Tibial nerve (tissue), 4 donors: ENCODE measurements at regions not wholly inside any gene's neighbourhood (a gene's known extent, or its start where the extent isn't known, plus 50 kb on each side); places are given as distances from the start of the nearest gene placed in this dataset.

Experiments
- DNase-seq, 2 donors: peaks; one replicate each; pipeline ENCODE4 v3.0.0-alpha.2; 2019; ENCODE audit warnings: low spot score in 2 of 2
- H3K27ac ChIP-seq, 4 donors: fragments of 200-600 bp; sonication (generic) in 3 of 4; one replicate each; pipeline ENCODE4 v1.5.1; 2017 to 2019; ENCODE audit warnings: mild to moderate bottlenecking in 1 of 4
- H3K27me3 ChIP-seq, 2 donors: fragments of 200-600 bp; sonication (generic) in 1 of 2; one replicate each; pipeline versions ENCODE4 v1.5.1 to v1.6.0; 2017 to 2019
- H3K36me3 ChIP-seq, 3 donors: fragments of 200-600 bp; sonication (generic); one replicate each; pipeline ENCODE4 v1.5.1; 2018 to 2019
- H3K4me1 ChIP-seq, 4 donors: fragments of 200-600 bp; sonication (generic) in 3 of 4; one replicate each; pipeline ENCODE4 v1.5.1; 2017 to 2019
- H3K4me3 ChIP-seq, 4 donors: fragments of 200-600 bp; sonication (generic) in 3 of 4; one replicate each; pipeline ENCODE4 v1.5.1; 2017 to 2019; ENCODE audit warnings: mild to moderate bottlenecking in 1 of 4, moderate library complexity in 1 of 4
- H3K9me3 ChIP-seq, 4 donors: fragments of 200-600 bp; sonication (generic) in 3 of 4; one replicate each; pipeline ENCODE4 v1.5.1; 2017 to 2019
- EP300 ChIP-seq, 2 donors: sonication (generic); formaldehyde crosslinking; IDR thresholded peaks; one replicate each; pipeline ENCODE4 v1.6.1; 2017; ENCODE audit warnings: antibody characterized with exemption in 2 of 2, mild to moderate bottlenecking in 1 of 2
- POLR2A ChIP-seq, 2 donors: fragments of 450-650 bp; IDR thresholded peaks; one replicate each; pipeline ENCODE4 v1.6.1; 2017; ENCODE audit warnings: antibody characterized with exemption in 2 of 2, mild to moderate bottlenecking in 2 of 2, moderate library complexity in 2 of 2
- WGBS, 2 donors: methylation state at CpG; one replicate each; pipeline ENCODE4 v1.1.5; 2018; 5-methylcytosine and 5-hydroxymethylcytosine counted together
- TF ChIP-seq, protein P1 (sequence below), 5 experiments: fragments of 200-600 bp in 3 of 5; fragments of 450-650 bp in 2 of 5; sonication (generic) in 3 of 5; IDR thresholded peaks; one replicate each; pipeline ENCODE4 v1.5.1; 2016 to 2019; ENCODE audit warnings: antibody characterized with exemption in 5 of 5, mild to moderate bottlenecking in 3 of 5, moderate library complexity in 2 of 5

DNA sequence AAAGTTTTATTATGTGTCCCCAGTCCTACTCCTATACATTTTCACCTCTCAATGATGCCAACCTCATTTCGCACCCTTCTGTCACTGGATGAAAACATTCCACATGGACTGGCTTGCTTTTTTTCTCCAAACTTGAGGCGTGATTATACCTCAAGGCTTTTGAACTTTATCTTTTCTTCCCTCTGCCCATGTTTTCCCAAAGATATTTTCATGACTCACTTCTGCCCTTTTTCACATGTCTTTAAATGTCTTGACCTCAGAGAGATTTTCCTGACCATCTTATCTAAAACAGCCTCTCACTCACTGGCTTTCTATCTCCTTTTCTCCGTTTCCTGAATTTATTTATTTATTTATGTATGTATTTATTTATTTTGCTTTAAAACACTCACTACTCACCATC lies 659.0 kb downstream of the PTPRC start:
- Histone ChIP-seq H3K4me3 (no peak overlapping the region), H3K9me3 (no peaks in the 10 kb centered on the region), H3K27me3 (no peaks in the 10 kb centered on the region), H3K4me1 (no peaks in the 10 kb centered on the region), H3K36me3 (no peaks in the 10 kb centered on the region), H3K27ac (no peak overlapping the region)
- TF ChIP-seq POLR2A (IDR thresholded peaks at IDR 0.05) (no peak), EP300 (IDR thresholded peaks at IDR 0.05) (no peak)
- TF ChIP-seq, protein P1, sequence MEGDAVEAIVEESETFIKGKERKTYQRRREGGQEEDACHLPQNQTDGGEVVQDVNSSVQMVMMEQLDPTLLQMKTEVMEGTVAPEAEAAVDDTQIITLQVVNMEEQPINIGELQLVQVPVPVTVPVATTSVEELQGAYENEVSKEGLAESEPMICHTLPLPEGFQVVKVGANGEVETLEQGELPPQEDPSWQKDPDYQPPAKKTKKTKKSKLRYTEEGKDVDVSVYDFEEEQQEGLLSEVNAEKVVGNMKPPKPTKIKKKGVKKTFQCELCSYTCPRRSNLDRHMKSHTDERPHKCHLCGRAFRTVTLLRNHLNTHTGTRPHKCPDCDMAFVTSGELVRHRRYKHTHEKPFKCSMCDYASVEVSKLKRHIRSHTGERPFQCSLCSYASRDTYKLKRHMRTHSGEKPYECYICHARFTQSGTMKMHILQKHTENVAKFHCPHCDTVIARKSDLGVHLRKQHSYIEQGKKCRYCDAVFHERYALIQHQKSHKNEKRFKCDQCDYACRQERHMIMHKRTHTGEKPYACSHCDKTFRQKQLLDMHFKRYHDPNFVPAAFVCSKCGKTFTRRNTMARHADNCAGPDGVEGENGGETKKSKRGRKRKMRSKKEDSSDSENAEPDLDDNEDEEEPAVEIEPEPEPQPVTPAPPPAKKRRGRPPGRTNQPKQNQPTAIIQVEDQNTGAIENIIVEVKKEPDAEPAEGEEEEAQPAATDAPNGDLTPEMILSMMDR (IDR thresholded peaks at IDR 0.05), result no peak
- 82 to 87% methylated on average over 3 of the region's 3 CpGs for WGBS, 2 donors
- DNase-seq, result no peak

DNA sequence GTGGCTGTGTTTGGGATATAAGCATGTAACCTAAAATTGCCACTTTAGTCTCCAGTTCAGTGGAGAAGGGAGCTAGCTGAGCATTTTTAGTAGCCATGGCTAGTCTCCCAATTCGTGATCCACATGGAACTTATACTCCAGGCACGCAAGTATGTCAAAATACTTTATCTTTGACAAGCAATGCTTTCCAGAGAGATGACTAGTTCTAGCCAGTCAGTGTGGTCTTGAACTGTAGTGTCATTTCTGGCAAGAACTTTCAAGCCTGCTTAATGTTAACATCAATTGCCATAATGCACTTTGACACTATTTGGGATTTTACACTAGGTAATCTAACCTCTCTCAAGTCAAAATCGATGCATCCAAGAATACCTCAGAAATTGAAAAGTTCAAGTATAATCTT lies 660.0 kb downstream of the PTPRC start:
- no peaks in the 10 kb centered on the region for H3K27me3 ChIP-seq
- DNase-seq, result no peak
- H3K27ac ChIP-seq, result no peak overlapping the region
- no peaks in the 10 kb centered on the region for H3K36me3 ChIP-seq
- 90 to 98% methylated on average over 3 of the region's 3 CpGs for WGBS, 2 donors
- no peaks in the 10 kb centered on the region for H3K4me1 ChIP-seq
- H3K9me3 ChIP-seq, result no peaks in the 10 kb centered on the region
- H3K4me3 ChIP-seq, result no peak overlapping the region
- TF ChIP-seq POLR2A (IDR thresholded peaks at IDR 0.05) (no peak), EP300 (IDR thresholded peaks at IDR 0.05) (no peak)
- TF ChIP-seq, protein P1 (IDR thresholded peaks at IDR 0.05), result no peak

- no peaks in the 10 kb centered on the region for H3K9me3 ChIP-seq
- DNase-seq, result no peak
- H3K4me3 ChIP-seq, result no peak overlapping the region
- no peak overlapping the region for H3K27ac ChIP-seq
- no peaks in the 10 kb centered on the region for H3K4me1 ChIP-seq
- TF ChIP-seq, protein P1 (IDR thresholded peaks at IDR 0.05), result no peak
- TF ChIP-seq EP300 (IDR thresholded peaks at IDR 0.05) (no peak), POLR2A (IDR thresholded peaks at IDR 0.05) (no peak)
- no peaks in the 10 kb centered on the region for H3K36me3 ChIP-seq
- H3K27me3 ChIP-seq, result no peaks in the 10 kb centered on the region
These were observed 662.8 kb downstream of the PTPRC start for GRCh38 chr1:199301472-199302217.

GRCh38 chr1:199302554-199302953 lies 663.7 kb downstream of the PTPRC start:
- Histone ChIP-seq H3K9me3 (no peaks in the 10 kb centered on the region), H3K27ac (no peak overlapping the region), H3K4me1 (no peaks in the 10 kb centered on the region), H3K36me3 (no peaks in the 10 kb centered on the region), H3K27me3 (no peaks in the 10 kb centered on the region), H3K4me3 (no peak overlapping the region)
- TF ChIP-seq EP300 (IDR thresholded peaks at IDR 0.05) (no peak), POLR2A (IDR thresholded peaks at IDR 0.05) (no peak)
- TF ChIP-seq, protein P1 (IDR thresholded peaks at IDR 0.05), result no peak
- DNase-seq, result no peak

GRCh38 chr1:199303035-199303434 lies 664.2 kb downstream of the PTPRC start:
- Histone ChIP-seq H3K9me3 (no peaks in the 10 kb centered on the region), H3K27me3 (no peaks in the 10 kb centered on the region), H3K4me1 (no peaks in the 10 kb centered on the region), H3K4me3 (no peak overlapping the region), H3K27ac (no peak overlapping the region), H3K36me3 (no peaks in the 10 kb centered on the region)
- TF ChIP-seq, protein P1 (IDR thresholded peaks at IDR 0.05), result no peak
- TF ChIP-seq POLR2A (IDR thresholded peaks at IDR 0.05), result no peak
- TF ChIP-seq EP300 (IDR thresholded peaks at IDR 0.05), result no peak
- WGBS, 2 donors, result 95 to 99% methylated on average over 2 of the region's 2 CpGs
- no peak for DNase-seq
